ENCODE measurements at regions not wholly inside any gene's neighbourhood (a gene's known extent, or its start where the extent isn't known, plus 50 kb on each side); places are given as distances from the start of the nearest gene placed in this dataset.
"Not testable (repeated sequence)": the region's sequence is repeated elsewhere in the genome, so short reads cannot be mapped to it uniquely, and the experiment has no call there.

DNA sequence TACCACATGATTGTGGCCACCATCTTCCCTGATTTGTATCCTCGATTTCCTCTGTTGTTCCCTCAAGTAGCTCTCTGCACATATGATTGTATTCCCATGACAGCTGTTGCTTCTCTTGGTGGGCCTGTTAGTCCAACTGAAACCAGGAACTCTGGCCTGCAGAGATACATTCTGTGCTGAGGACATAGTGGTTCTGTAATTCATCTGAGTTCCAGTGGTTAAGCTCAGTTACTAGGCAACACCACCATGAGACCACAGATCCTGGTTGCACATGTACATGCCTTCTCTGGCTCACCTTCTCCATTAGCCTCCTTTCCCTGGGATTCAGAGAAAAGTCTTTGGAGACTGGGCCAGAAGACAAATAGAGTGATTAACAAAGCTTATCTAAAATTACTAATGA is 172.1 kb upstream of the SLC7A11 start:
- no peak for DNase-seq

DNA sequence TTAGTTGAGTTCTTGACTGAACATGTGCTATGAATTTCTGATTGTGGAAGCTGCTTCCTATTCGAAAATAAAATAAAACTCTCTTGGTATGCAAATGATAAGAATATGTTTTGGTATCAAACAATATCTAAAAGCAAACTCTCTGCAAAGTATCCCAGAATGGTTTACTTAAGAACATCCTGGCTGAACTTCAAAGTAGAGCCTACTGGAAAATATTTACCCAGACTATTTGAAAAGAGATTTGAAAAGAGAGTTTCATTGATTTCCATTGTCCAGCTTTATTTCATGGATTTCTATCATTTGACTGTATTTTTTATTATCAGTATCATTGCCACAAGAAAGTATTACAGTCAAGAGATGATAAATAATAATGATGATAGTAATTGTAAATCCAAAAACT is 171.1 kb upstream of the SLC7A11 start:
- DNase-seq: no peak

DNA sequence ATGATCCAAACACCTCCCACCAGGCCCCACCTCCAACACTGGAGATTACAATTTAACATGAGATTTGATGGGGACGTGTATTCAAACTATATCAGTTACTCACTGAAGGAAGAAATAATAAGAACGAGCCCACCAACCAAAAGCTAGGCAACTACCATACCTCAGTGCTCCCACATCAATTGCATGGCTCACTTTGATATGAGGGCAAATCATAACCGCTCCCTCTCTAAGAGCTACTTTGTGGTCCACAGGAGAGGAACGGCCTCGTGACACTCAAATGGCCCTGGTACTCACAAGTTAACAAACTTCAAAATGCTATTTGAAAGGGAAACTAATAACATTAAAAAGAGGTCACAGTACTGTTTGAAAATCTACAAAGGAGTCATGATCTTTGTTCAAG is 170.7 kb upstream of the SLC7A11 start:
- DNase-seq: no peak

DNA sequence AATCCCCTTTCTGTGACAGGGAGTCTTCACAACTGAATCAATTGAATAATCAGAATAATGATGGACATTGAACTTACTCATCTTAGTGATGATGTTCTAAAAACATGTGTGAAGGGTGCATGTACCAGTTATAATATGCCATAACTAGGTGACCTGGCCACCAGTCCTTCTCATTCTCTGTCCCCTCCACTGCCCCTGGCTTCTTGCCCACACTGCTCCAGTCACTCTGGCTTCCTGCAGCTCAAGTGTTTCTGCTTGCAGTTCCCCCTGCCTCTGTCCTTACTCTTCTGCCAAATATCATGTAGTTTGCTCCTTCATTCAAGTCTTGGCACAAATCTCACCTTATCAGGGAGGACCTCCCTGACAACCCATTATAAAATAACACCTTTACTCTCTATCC is 168.1 kb upstream of the SLC7A11 start:
- DNase-seq: no peak

DNA sequence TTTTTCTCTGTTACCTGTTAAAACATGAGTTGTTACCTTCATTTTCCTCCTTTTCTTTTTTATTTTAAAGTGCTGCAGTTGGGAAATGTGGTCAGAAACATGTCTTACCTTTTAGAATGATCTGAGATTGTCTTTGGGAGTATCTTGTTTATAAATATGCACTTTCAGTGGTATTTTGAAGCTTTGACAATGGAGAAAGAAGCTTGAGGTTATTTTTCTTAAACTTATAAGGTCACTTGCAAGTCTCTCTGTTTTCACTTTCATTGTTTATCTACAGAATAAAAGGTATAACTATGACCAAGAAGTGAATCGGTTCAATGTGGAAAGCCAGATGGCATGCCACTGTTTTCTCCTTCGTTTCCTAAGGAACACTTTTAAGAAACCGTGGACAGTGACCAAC is 167.5 kb upstream of the SLC7A11 start:
- no peak for DNase-seq

DNA sequence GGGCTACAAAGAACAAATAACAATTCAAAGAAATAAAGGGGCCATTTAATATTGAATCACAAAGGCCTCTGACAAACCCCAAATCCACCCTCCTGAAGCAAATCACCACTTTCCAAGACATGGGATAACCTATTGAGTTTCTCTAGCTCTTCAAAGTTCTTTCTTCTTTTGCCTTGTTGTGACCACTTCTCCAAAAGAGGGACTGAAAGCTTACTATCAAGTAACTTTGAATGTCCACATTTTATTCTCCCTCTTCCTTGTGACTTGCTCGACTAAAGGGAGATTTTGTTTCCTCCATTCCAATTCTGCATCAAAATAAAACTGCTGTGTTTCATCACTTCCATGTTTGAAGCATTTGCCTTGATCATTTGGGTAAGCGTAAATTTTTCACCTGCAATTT is 166.6 kb upstream of the SLC7A11 start:
- no peak for DNase-seq

DNA sequence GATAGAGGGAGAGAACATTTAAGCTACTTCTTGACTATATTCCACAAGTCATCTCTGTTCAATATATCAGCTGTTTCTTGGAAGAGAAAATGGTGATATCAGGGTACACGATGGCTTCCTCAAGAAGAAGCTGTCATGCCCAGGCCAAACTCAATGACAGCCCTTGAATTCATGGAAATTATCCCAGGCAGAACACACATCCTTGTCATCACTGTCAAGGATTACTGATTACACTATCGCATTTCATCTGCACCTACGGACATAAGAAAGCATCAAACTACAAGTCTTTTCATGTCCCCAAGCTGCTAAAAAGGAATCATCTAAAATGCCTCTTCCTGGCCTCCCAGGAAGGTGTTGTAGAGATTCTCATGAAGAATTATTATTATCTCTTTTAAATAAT is 165.2 kb upstream of the SLC7A11 start:
- DNase-seq: no peak

DNA sequence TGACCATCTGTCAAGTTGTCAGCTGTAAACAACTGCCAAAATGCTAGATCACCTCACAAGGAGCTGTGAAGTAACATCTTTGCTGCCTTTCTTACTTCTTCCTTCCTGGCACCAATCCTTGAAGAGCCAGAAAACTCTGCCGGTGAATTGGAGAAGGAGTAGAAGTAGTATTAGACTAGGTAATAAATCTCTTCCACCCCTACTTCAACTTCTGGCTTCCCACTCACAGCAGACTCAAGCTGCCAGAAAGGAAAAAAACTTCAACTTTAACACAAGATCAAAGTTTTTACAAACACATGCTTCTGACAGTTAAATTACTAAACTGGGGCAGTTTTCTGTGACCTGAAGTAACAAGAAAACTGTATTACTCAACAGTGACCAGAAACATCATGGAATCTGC is 164.7 kb upstream of the SLC7A11 start:
- DNase-seq: no peak

DNA sequence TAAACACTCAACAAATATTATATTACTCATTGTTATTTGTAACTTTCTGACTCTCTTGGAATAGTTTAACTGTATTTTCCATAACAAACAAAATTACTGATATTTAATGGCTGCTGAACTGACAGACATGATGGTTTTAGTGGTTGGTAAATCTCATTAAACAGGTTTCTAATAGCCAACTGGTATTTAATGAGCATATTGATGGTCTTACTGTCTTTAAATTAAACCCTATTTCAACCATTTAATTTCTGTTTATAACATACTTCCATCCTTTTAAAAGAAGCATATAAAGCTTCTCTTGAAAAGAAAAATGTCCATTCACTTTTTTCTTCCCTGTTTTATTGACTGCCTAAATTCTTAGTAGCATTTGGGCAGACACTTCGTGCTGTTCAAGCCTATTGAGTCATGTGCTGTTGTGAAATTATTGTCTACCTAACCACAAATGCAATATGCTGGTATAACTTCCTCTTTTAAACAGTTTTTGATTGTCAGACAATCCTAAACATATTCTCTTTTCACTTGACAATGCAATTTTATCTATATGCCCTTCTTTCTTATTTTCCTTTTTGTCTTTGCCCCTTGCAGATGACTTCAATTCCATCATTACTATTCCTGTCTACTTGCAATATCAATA is 163.9 kb upstream of the SLC7A11 start:
- no peak for DNase-seq

DNA sequence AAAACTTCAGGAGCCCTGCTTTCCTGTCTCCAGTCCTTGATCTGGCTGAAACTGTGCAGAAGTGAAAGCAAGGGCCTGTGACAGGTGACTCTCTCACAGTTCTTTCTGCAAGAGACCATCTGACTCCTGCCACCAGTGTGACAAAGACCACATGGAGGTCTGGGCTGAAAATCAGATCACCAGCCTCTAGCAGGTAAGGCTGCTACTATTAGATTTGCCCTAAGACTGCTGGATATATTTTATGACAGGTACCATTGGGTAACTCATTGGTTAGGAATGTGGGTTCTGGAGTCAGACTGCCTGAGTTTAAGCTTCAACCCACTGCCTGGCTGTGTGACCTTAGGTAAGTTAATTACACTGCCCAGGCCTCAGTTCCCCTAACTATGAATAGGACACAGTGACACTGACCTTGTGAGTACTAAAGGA is 163.3 kb upstream of the SLC7A11 start:
- no peak for DNase-seq

DNA sequence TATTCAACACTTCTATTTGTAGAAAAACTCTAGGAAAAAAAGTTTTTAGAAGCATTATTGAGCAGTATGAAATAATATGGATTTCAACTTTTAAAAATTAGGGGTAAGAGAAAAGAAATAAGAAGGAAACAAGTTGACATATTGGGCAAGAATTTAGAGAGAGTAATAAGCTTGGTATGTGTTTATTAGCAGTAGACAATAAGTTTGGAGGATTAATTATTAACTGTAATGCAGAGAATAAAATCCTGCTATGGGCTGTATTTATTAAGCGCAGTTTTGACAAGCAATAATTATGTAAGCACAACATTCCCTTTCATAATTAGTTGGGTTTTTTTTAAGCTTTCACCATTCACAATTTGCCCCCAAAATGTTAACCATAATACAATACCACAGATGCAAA is 162.7 kb upstream of the SLC7A11 start:
- DNase-seq: no peak

DNA sequence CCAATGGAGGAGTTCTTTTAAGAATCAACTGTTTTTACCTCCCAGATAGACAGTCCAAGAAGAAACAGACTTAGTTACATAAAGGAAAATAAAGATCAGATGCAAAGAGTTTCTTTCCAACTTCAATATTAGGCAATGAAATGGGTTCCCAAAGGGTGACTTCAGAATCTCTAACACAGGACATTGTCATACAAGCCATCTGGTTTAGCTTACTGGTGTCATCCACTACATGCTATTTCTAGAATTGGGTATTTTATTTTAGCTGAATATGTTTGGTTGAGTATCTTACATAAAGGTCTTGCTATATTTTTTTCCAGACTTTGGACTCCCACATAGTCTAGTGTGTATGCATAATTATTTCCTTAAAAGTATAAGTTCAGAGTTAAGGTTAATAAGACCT is 162.1 kb upstream of the SLC7A11 start:
- no peak for DNase-seq

DNA sequence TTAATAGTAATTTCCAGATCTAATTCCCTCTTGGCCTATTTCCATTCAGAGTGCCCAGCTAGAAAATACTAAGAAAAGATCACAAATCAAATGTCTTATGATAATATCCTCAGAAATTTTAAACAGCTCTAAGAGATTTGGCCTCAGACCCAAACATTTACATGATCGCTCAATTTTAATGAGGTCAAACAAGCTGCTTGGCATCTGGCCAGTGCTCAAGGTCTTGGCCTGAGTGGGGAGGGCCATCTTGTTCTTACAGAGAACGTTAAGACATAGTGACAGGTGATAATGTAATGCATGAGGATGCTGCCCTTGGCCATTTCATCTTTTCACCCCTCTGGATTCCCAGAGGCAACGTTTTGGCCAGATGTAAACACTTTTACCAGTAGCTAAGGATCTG is 159.2 kb upstream of the SLC7A11 start:
- DNase-seq: no peak

DNA sequence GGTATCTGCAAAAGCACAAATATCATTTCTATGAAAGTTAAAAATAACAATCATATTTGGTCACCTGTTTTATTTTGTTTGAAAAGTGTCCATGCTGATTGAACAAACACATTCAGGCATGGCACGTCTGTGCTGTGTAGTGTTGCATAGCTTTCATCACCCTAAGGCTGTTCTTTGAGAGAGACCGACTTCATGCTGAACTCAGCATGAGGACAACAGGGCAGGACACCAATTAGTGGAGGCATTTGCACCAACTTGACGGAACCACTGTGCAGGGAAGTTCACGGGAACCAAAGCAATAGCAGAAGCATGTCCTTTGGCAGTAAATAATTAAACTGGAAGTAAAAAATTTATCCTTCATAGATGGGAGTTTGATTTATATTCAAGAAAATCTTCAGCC is 158.4 kb upstream of the SLC7A11 start:
- DNase-seq: no peak

DNA sequence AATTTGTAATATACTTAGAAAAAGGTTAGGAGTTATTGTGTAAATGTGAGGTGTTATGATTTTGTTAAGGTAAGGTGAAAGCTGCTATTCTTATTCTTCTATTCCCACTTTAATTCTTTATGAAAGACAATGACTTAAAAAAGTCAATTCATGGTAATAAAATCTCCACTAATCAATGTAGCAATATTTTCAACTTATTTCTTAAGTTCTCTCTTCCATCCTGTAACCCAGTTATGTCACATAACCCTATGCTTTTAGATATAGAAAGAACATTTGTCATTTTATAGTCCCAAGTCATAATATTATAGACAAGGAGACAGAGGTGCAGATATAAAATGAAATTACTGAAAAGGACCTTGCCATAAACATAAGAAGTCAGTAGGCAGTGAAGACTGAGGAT is 157.9 kb upstream of the SLC7A11 start:
- no peak for DNase-seq

DNA sequence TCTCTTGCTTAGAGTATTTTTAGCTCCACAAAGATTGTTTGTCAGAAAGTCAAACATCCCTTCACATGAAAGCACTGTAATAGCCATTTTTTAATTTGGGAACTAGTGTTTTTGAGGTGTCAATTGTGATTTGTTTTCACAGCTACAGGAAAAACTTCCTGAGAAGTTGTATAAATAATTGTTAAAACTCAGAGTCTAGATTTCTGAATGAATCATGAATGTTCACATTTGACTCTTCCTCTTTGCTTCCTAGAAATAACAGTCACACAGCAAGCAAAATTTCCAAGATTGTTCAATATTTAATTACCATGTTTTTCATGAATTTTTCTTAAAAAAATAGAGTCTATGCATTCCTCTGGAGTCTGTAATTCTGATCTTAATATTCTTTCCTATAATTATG is 156.9 kb upstream of the SLC7A11 start:
- no peak for DNase-seq

DNA sequence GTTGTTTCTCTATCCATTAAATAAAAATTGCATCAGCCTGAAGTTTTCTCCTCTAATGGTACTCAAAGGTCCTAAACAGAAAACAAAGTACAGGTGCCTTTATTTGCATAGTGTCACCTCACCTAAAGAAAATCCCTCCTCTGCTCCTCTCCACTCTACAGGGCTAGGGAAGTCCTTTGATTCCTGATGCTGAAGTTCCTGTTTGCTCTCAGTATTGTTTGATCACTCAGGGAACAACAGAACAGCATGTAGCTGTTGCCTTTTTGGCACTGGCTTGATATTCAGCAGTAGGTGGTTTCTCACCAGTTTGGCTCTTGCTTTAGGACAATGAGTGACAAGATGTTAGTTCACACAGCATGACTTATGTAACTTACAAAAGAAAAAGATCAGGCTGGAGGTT is 156.2 kb upstream of the SLC7A11 start:
- no peak for DNase-seq

DNA sequence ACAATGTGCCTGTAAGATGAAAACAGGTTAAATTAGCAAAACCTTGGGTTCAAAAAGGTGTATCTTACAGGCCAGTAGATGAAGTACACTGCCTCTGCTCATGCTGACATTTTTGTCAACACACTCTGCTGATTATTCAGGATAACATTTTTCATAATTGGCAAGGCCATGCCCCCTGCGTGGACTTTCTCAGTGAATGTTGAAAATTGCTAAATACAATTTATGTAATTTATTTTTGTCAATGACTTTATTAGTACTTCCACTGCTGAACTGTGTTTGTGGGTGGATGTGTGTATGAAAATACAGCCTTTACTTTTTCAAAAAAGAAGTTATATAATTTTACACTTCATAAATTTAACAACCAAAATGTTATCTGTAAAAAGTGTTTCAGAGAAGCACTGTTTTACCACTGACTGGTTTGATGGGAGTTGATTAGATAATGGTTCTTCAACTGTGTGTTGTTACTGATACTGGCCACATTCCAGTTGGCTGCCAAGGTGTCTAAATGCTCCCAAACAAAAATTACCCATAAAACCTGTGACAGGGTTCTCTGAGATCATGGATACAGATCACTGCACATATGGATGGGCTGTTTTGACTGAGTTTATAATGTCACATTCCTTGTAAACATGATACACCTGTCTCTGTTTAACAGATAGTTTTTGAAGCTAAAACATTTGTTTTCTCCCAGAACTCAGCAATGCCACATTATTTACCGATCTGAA is 151.9 kb upstream of the SLC7A11 start:
- DNase-seq: no peak

DNA sequence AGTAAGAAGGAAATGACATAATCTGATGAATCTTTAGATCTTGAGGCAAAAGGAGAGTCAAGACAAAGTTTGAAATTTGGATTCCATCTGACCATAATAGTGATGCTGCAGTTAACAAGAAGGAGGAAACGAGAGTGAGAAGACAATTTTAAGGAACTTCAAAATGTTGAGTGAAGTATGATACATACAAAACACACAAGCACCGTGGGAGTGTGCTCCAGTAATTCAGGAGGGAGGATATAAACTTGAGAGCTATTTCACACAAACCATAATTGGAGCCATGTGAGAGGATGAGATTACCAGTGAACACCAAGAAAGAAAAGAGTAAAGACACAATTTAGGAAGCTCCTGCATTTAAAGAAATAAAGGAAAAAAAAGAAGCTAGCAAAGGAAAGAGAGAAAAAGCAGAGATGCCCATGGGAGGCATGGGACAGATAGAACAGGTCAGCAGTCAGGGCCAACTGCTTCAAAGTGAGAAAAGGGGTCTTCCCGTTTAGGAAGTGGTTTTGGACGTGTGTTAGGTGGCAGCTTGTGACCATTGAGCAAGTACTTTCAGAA is 150.7 kb upstream of the SLC7A11 start:
- DNase-seq: no peak

DNA sequence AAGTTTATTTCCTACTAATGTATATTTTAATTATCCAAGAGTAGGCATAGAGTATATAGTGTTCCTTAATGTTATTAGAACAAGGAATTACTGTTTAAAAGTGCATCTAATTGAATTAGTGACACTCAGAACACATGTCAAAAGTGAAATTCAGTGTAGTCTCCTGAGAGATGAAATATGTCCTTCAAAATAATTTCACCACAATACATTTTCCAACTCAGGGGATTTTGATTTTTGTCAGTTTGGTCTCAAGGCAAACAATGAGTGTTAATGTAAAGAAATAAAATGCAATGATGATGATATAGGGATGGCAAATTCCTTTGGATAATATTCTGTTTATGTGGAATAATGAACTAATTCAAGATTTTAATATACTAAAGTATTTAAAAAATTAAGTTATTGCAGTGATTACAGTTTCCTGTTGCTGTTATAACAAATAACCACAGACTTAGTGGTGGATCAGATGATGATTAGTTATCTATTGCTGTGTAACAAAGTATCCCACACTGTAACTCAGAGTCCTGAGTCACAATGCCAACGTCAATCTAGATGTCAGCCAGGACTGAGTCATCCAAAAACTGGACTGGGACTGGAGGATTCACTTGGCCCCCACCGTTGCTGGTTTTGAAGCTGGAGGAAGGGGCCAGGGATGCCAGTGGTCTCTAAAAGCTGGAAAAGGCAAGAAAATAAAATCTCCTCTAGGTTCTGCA is 148.0 kb upstream of the SLC7A11 start:
- no peak for DNase-seq

DNA sequence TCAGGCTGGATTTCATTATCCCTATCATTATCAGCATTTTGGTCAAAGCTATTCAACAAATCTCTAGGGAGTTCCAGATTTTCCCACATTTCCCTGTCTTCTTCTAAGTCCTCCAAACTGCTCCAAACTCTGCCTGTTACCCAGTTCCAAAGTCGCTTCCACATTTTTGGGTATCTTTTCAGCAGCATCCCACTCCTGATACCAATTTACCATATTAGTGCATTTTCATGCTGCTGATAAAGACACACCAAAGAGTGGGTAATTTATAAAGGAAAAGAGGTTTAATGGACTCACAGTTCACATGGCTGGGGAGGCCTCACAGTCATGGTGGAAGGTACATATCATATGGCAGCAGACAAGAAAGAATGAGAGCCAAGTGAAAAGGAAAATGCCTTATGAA is 132.8 kb upstream of the SLC7A11 start:
- no peak for DNase-seq

DNA sequence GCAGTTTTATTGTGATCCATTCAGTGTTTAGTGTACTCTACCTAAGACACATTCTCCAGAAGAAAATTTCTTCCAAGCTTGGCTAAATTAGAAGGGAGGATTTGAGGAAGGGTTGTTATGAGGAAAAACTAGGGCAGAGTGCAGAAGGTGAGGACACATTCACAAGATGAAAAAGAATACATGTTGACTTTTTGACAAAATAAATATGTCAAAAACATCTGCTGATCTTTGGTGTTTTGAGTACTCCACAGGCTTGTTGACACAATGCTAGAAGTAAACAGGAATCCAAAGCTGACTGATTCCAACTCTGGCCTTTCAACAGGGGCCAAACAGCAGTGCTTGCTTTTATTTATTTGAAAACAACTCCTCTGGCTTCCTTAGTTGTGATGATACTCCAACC is 125.8 kb upstream of the SLC7A11 start:
- no peak for DNase-seq

DNA sequence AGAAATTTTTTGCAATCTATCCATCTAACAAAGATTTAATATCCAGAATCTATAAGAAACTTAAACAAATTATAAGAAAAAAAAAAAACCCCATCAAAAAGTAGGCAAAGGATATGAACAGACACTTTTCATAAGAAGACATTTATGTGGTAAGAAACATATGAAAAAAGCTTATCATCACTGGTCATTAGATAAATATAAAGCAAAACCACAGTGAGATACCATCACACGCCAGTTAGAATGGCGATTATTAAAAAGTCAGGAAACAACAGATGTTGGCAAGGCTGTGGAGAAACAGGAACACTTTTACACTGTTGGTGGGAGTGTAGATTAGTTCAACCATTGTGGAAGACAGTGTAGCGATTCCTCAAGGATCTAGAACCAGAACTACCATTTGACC is 110.3 kb upstream of the SLC7A11 start:
- DNase-seq: not testable (repeated sequence)

DNA sequence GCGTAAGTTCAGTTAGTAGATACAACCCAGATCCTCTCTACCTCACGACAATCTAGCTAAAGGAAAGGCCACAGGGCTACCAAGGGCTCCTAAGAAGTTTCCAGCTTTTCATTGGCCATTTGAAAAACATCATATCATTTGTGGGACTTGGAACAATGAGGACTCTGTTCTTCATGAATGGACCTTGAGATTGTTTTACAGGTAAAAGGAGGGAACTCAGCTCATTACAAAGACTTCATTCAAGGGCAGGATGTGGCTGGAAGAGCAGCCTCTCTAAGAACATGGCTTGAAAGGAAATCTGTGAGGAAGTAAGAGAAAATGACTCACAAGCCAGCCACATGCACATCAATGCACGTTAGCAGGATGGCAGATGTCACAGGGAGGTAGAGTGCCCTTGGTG is 105.9 kb upstream of the SLC7A11 start:
- no peak for DNase-seq

Measured in activated effector memory CD4-positive, alpha-beta T cell treated with anti-CD3 and anti-CD28 coated beads, Interleukin-2, amount 50 U/mL, for 16 hours (primary cell).